B cell (primary cell): ENCODE measurements at regions not wholly inside any gene's neighbourhood (a gene's known extent, or its start where the extent isn't known, plus 50 kb on each side); places are given as distances from the start of the nearest gene placed in this dataset.

Experiments used
- EZH2 ChIP-seq: IDR thresholded peaks from 2 replicates; pipeline ENCODE4 v1.6.1; 2012; ENCODE audit warnings: borderline replicate concordance, low read depth, mild to moderate bottlenecking, moderate library complexity, low read length; ENCODE audit not compliant: insufficient read depth, poor library complexity, severe bottlenecking
- TF ChIP-seq, protein P1 (sequence below): fragments of 200-600 bp; IDR thresholded peaks from one replicate; pipeline ENCODE4 v1.8.0; 2022; ENCODE audit warnings: antibody characterized with exemption, mild to moderate bottlenecking

DNA sequence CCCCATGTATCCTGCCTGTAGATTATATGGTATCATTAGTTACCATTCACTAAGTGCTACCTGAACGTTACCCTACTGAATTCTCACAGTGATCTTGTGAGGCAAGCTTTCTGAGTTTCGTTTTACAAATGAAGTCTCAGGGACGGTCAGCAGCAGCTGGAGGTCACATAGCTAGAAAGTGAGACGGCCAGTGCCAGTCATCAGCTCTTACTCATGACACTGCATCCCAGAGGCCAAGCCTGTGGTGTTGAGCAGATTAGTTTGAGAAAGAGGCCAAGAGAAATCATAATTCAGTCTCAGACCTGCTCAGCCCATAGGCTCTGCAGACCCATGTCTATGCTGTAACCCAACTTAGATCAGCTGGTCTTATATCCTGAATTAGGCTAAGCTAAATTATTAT, 95.7 kb upstream of the EGFLAM start:
- TF ChIP-seq EZH2 = no peak
- TF ChIP-seq, protein P1, sequence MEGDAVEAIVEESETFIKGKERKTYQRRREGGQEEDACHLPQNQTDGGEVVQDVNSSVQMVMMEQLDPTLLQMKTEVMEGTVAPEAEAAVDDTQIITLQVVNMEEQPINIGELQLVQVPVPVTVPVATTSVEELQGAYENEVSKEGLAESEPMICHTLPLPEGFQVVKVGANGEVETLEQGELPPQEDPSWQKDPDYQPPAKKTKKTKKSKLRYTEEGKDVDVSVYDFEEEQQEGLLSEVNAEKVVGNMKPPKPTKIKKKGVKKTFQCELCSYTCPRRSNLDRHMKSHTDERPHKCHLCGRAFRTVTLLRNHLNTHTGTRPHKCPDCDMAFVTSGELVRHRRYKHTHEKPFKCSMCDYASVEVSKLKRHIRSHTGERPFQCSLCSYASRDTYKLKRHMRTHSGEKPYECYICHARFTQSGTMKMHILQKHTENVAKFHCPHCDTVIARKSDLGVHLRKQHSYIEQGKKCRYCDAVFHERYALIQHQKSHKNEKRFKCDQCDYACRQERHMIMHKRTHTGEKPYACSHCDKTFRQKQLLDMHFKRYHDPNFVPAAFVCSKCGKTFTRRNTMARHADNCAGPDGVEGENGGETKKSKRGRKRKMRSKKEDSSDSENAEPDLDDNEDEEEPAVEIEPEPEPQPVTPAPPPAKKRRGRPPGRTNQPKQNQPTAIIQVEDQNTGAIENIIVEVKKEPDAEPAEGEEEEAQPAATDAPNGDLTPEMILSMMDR = no peak
